CD14-positive monocyte (primary cell): ENCODE measurements at regions not wholly inside any gene's neighbourhood (a gene's known extent, or its start where the extent isn't known, plus 50 kb on each side); places are given as distances from the start of the nearest gene placed in this dataset.

ENCODE experiments used
- DNase-seq, 3 donors: peaks; one replicate each; pipeline ENCODE4 v3.0.0-alpha.2; 2011 to 2022
- H2AFZ ChIP-seq: 2 replicates; pipeline ENCODE4 v1.6.0; 2012; ENCODE audit warnings: mild to moderate bottlenecking, low read depth, low read length, inconsistent platforms; ENCODE audit not compliant: insufficient read depth, poor library complexity, severe bottlenecking
- H3K27ac ChIP-seq, 2 donors: 1 replicate in 1 of 2; 2 replicates in 1 of 2; pipeline ENCODE4 v1.5.1; 2012 to 2013; ENCODE audit warnings: low read length in 2 of 2, control low read depth in 1 of 2, inconsistent platforms in 1 of 2, low read depth in 1 of 2, mild to moderate bottlenecking in 1 of 2
- H3K27me3 ChIP-seq, 2 donors: one replicate each; pipeline versions ENCODE4 v1.6.0 to v1.6.1; 2011 to 2013; ENCODE audit warnings: low read length in 2 of 2; ENCODE audit not compliant: control insufficient read depth in 2 of 2, insufficient read depth in 2 of 2
- H3K36me3 ChIP-seq, 2 donors: replicated peaks in 1 of 2; 1 replicate in 1 of 2; 2 replicates in 1 of 2; pipeline versions ENCODE4 v1.5.1 to v1.6.1; 2012 to 2013; ENCODE audit warnings: low read length in 2 of 2, control low read depth in 1 of 2, inconsistent platforms in 1 of 2, mild to moderate bottlenecking in 1 of 2; ENCODE audit not compliant: insufficient read depth in 2 of 2, control insufficient read depth in 1 of 2
- H3K4me1 ChIP-seq, 2 donors: 1 replicate in 1 of 2; 2 replicates in 1 of 2; pipeline versions ENCODE4 v1.5.1 to v1.6.1; 2012 to 2013; ENCODE audit warnings: low read length in 2 of 2, control low read depth in 1 of 2, inconsistent platforms in 1 of 2, mild to moderate bottlenecking in 1 of 2, moderate library complexity in 1 of 2; ENCODE audit not compliant: insufficient read depth in 2 of 2, control insufficient read depth in 1 of 2
- H3K4me2 ChIP-seq: replicated peaks from 2 replicates; pipeline ENCODE3; 2012; ENCODE audit warnings: low read length, moderate library complexity, mild to moderate bottlenecking; ENCODE audit not compliant: poor library complexity, severe bottlenecking; ENCODE audit errors: extremely low read depth
- H3K4me3 ChIP-seq, 3 experiments: fragments of 200-600 bp in 1 of 3; sonication (generic) in 1 of 3; replicated peaks in 1 of 3; 1 replicate in 2 of 3; 2 replicates in 1 of 3; pipeline ENCODE4 v1.5.1; 2011 to 2013; ENCODE audit warnings: low read length in 3 of 3, mild to moderate bottlenecking in 3 of 3, control low read depth in 2 of 3, low read depth in 2 of 3, inconsistent platforms in 1 of 3, moderate library complexity in 1 of 3
- H3K79me2 ChIP-seq: 2 replicates; pipeline ENCODE4 v1.6.0; 2012; ENCODE audit warnings: mild to moderate bottlenecking, control low read depth, inconsistent platforms, low read length, moderate library complexity; ENCODE audit not compliant: insufficient read depth
- H3K9ac ChIP-seq: 2 replicates; pipeline ENCODE4 v1.6.0; 2017; ENCODE audit warnings: low read length, mild to moderate bottlenecking; ENCODE audit not compliant: insufficient read depth, poor library complexity, severe bottlenecking
- H3K9me3 ChIP-seq, 2 donors: replicated peaks in 1 of 2; 1 replicate in 1 of 2; 2 replicates in 1 of 2; pipeline versions ENCODE4 v1.5.1 to v1.6.1; 2012 to 2013; ENCODE audit warnings: low read length in 2 of 2, control low read depth in 1 of 2; ENCODE audit not compliant: control insufficient read depth in 1 of 2, insufficient read depth in 1 of 2
- H4K20me1 ChIP-seq: 2 replicates; pipeline ENCODE4 v1.6.0; 2012; ENCODE audit warnings: mild to moderate bottlenecking, low read length, control low read depth, moderate library complexity; ENCODE audit not compliant: insufficient read depth
- H3K27ac Mint-ChIP-seq, 7 donors: one replicate each; pipeline ENCODE4 v1.8.0; 2020; ENCODE audit warnings: mild to moderate bottlenecking in 7 of 7, mixed read lengths in 7 of 7, moderate library complexity in 6 of 7, inconsistent platforms in 2 of 7
- H3K27me3 Mint-ChIP-seq, 3 donors: one replicate each; pipeline ENCODE4 v1.8.0; 2021 to 2022; ENCODE audit warnings: low read depth in 3 of 3, mild to moderate bottlenecking in 3 of 3, mixed read lengths in 3 of 3, moderate library complexity in 3 of 3, inconsistent platforms in 1 of 3
- H3K36me3 Mint-ChIP-seq, 2 donors: one replicate each; pipeline ENCODE4 v1.8.0; 2020; ENCODE audit warnings: mixed read lengths in 2 of 2, inconsistent platforms in 1 of 2, mild to moderate bottlenecking in 1 of 2
- H3K4me1 Mint-ChIP-seq: one replicate; pipeline ENCODE4 v1.8.0; 2020; ENCODE audit warnings: mild to moderate bottlenecking, mixed read lengths
- H3K4me3 Mint-ChIP-seq, 2 donors: one replicate each; pipeline ENCODE4 v1.8.0; 2020; ENCODE audit warnings: mild to moderate bottlenecking in 2 of 2, mixed read lengths in 2 of 2, moderate library complexity in 1 of 2
- H3K9me3 Mint-ChIP-seq, 7 donors: one replicate each; pipeline ENCODE4 v1.8.0; 2020 to 2022; ENCODE audit warnings: mixed read lengths in 7 of 7, mild to moderate bottlenecking in 6 of 7, moderate library complexity in 6 of 7, inconsistent platforms in 2 of 7
- WGBS: methylation state at CpG from one replicate; pipeline ENCODE4 v1.1.5; 2013; ENCODE audit warnings: missing lambda C conversion rate; ENCODE audit not compliant: insufficient coverage; 5-methylcytosine and 5-hydroxymethylcytosine counted together
- intact Hi-C, 2 donors: fragments of 100-400 bp; cut with micrococcal nuclease; formaldehyde crosslinking; loops; one replicate each; pipeline versions ENCODE4 v1.15.0 to v1.15.1; 2023
- TF ChIP-seq, protein P1 (sequence below): fragments of 200-600 bp; IDR thresholded peaks from one replicate; pipeline ENCODE4 v1.8.0; 2022; ENCODE audit warnings: antibody characterized with exemption, mild to moderate bottlenecking

- DNase-seq = no peak
- H3K4me3 Mint-ChIP-seq = no peak overlapping the region
- Histone ChIP-seq H2AFZ (no peak overlapping the region), H3K9me3 (no peaks in the 10 kb centered on the region), H3K27ac (no peak overlapping the region), H4K20me1 (no peaks in the 10 kb centered on the region), H3K4me1 (no peaks in the 10 kb centered on the region), H3K36me3 (no peaks in the 10 kb centered on the region), H3K4me2 (no peak overlapping the region), H3K79me2 (no peaks in the 10 kb centered on the region), H3K4me3 (no peak overlapping the region), H3K27me3 (no peaks in the 10 kb centered on the region), H3K9ac (no peak overlapping the region)
- H3K4me1 Mint-ChIP-seq = no peaks in the 10 kb centered on the region
- peaks cover 0 to 2% (median 0%) of the 10 kb centered on the region in 7 donors for H3K9me3 Mint-ChIP-seq
- H3K27me3 Mint-ChIP-seq = peaks cover 0 to 1% (median 0%) of the 10 kb centered on the region in 3 donors
- intact Hi-C loops = no loop called here
- H3K27ac Mint-ChIP-seq = no peak overlapping the region
- H3K36me3 Mint-ChIP-seq = no peaks in the 10 kb centered on the region
- no CpG with 5 or more reads among the region's 1 CpG for WGBS
- TF ChIP-seq, protein P1, sequence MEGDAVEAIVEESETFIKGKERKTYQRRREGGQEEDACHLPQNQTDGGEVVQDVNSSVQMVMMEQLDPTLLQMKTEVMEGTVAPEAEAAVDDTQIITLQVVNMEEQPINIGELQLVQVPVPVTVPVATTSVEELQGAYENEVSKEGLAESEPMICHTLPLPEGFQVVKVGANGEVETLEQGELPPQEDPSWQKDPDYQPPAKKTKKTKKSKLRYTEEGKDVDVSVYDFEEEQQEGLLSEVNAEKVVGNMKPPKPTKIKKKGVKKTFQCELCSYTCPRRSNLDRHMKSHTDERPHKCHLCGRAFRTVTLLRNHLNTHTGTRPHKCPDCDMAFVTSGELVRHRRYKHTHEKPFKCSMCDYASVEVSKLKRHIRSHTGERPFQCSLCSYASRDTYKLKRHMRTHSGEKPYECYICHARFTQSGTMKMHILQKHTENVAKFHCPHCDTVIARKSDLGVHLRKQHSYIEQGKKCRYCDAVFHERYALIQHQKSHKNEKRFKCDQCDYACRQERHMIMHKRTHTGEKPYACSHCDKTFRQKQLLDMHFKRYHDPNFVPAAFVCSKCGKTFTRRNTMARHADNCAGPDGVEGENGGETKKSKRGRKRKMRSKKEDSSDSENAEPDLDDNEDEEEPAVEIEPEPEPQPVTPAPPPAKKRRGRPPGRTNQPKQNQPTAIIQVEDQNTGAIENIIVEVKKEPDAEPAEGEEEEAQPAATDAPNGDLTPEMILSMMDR = no peak
Measured at GRCh38 chr11:92569726-92570125, 345.1 kb downstream of the FAT3 start.

DNA sequence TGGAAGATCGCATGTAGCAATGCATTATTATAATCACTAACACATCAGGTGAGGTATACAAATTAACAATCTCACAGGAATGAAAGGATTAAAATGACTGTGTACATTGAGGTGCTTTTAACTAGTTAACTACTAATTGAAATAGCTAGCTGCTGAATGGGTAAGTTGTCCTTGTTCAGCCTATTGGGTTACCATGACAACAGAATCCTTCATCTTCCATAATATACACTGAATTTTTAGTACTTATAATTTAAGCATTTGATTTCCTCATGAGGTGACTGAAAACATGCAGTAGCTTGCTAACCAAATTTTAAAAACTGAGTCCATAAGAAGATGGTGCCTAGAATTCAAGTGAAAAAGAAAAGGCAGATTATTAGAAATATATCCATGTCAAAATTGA, 347.9 kb downstream of the FAT3 start:
- Mint-ChIP-seq H3K4me1 (no peaks in the 10 kb centered on the region), H3K4me3 (no peak overlapping the region), H3K36me3 (no peaks in the 10 kb centered on the region), H3K27me3 (peaks cover 0 to 1% (median 0%) of the 10 kb centered on the region in 3 donors), H3K27ac (no peak overlapping the region), H3K9me3 (no peaks in the 10 kb centered on the region)
- Histone ChIP-seq H3K9ac (no peak overlapping the region), H4K20me1 (no peaks in the 10 kb centered on the region), H2AFZ (no peak overlapping the region), H3K4me1 (no peaks in the 10 kb centered on the region), H3K9me3 (no peaks in the 10 kb centered on the region), H3K4me2 (no peak overlapping the region), H3K36me3 (no peaks in the 10 kb centered on the region), H3K27me3 (no peaks in the 10 kb centered on the region), H3K4me3 (no peak overlapping the region), H3K79me2 (no peaks in the 10 kb centered on the region), H3K27ac (no peak overlapping the region)
- WGBS = no CpG with 5 or more reads among the region's 1 CpG
- TF ChIP-seq, protein P1 = no peak
- intact Hi-C loops = no loop called here
- DNase-seq = no peak
